ENCODE measurements at regions not wholly inside any gene's neighbourhood (a gene's known extent, or its start where the extent isn't known, plus 50 kb on each side); places are given as distances from the start of the nearest gene placed in this dataset.

- no peak for ATAC-seq
- no peak overlapping the region for H3K4me3 ChIP-seq
- no peak overlapping the region for H3K4me2 ChIP-seq
- no peak overlapping the region for H3K27ac ChIP-seq
- TF ChIP-seq HES2 (IDR thresholded peaks at IDR 0.05) (no peak), CTCF (IDR thresholded peaks at IDR 0.05) (no peak), FOSB (CRISPR knock-in tag; IDR thresholded peaks at IDR 0.05) (no peak), HOXB13 (CRISPR knock-in tag; IDR thresholded peaks at IDR 0.05; ENCODE audit: low read depth) (no peak), TFCP2L1 (CRISPR knock-in tag; IDR thresholded peaks at IDR 0.05) (no peak), FOSL2 (IDR thresholded peaks at IDR 0.05) (no peak), FOSL2 (CRISPR knock-in tag; IDR thresholded peaks at IDR 0.05) (no peak), TP53 (CRISPR knock-in tag; IDR thresholded peaks at IDR 0.05) (no peak), ATOH8 (CRISPR knock-in tag; IDR thresholded peaks at IDR 0.05; ENCODE audit: low read depth) (no peak), ESRRA (IDR thresholded peaks at IDR 0.05; ENCODE audit: borderline replicate concordance, low read length) (no peak), BHLHE40 (IDR thresholded peaks at IDR 0.05; ENCODE audit: low read depth, low read length) (no peak), EHF (CRISPR knock-in tag; IDR thresholded peaks at IDR 0.05) (no peak)
- 16% methylated on average over 2 of the region's 2 CpGs for WGBS (ENCODE audit: missing lambda C conversion rate)
- ChIA-PET POLR2A (no interaction called here), CTCF (no interaction called here)
- no peaks in the 10 kb centered on the region for H3K4me1 ChIP-seq
- H3K9me3 ChIP-seq, result no peaks in the 10 kb centered on the region
- no peak for DNase-seq (ENCODE audit: low read depth in 1 of 2, low spot score in 1 of 2)
- FAIRE-seq, result no peak
These were observed 101.4 kb upstream of the SLITRK2 start for GRCh38 chrX:145716226-145716625.

- H3K4me1 ChIP-seq, result no peaks in the 10 kb centered on the region
- WGBS (ENCODE audit: missing lambda C conversion rate), result 2% methylated on average over 5 of the region's 5 CpGs
- no peaks in the 10 kb centered on the region for H3K9me3 ChIP-seq
- POLR2A ChIA-PET, result no interaction called here
- TF ChIP-seq ZFP36 (IDR thresholded peaks at IDR 0.05; ENCODE audit: borderline replicate concordance, partially characterized antibody) (no peak), PBX3 (IDR thresholded peaks at IDR 0.05) (no peak), EP300 (IDR thresholded peaks at IDR 0.05) (no peak), ELK1 (IDR thresholded peaks at IDR 0.05; ENCODE audit: low read depth, low read length) (no peak), HOXB5 (CRISPR knock-in tag; IDR thresholded peaks at IDR 0.05) (no peak), RNF2 (IDR thresholded peaks at IDR 0.05; ENCODE audit: borderline replicate concordance, low read depth) (no peak), NPAS2 (CRISPR knock-in tag; IDR thresholded peaks at IDR 0.05; ENCODE audit: borderline replicate concordance) (no peak), GATA3 (IDR thresholded peaks at IDR 0.05; ENCODE audit: borderline replicate concordance) (no peak), HOXB13 (CRISPR knock-in tag; IDR thresholded peaks at IDR 0.05; ENCODE audit: low read depth) (no peak), NFE2L2 (conservative IDR thresholded peaks at IDR 0.05; ENCODE audit: low read length) (no peak), POLR2A (IDR thresholded peaks at IDR 0.05; ENCODE audit: low read length) (no peak), CEBPB (IDR thresholded peaks at IDR 0.05) (no peak)
- DNase-seq (ENCODE audit: low read depth in 1 of 2, low spot score in 1 of 2) (no peak), FAIRE-seq (no peak), ATAC-seq (no peak)
- H3K27ac ChIP-seq, result no peak overlapping the region
- CTCF ChIA-PET, result interaction anchor here (0.6 to 1.4 kb wide), 2 partner anchors 15 to 158 kb away, joined by 3 to 4 read pairs; no protein-coding TSS in a partner anchor
- no peak overlapping the region for H3K4me3 ChIP-seq
- H3K4me2 ChIP-seq, result no peak overlapping the region
These were observed 90.2 kb upstream of the SLITRK2 start for GRCh38 chrX:145727476-145727875.
